GM21526 (cell line): ENCODE measurements at regions not wholly inside any gene's neighbourhood (a gene's known extent, or its start where the extent isn't known, plus 50 kb on each side); places are given as distances from the start of the nearest gene placed in this dataset.

Source experiments
- ATAC-seq: cut with Tn5 transposase; IDR thresholded peaks from one replicate; pipeline ENCODE4 v1.9.1; 2021; ENCODE audit warnings: moderate library complexity; ENCODE audit not compliant: unreplicated experiment, low FRiP score

- ATAC-seq: no peak
Observed at GRCh38 chr9:107064378-107064777, 201.4 kb downstream of the ZNF462 start.

- ATAC-seq: no peak
Observed at GRCh38 chr9:107065549-107065948, 202.6 kb downstream of the ZNF462 start.

GRCh38 chr9:107067739-107068416 is 204.9 kb downstream of the ZNF462 start:
- ATAC-seq: no peak

- no peak for ATAC-seq
Observed at GRCh38 chr9:107068581-107068980, 205.6 kb downstream of the ZNF462 start.

GRCh38 chr9:107070586-107070985 is 207.6 kb downstream of the ZNF462 start:
- ATAC-seq: no peak

GRCh38 chr9:107078061-107078460 is 205.0 kb upstream of the RAD23B start:
- no peak for ATAC-seq

- ATAC-seq: no peak
Observed at GRCh38 chr9:107079589-107079988, 203.5 kb upstream of the RAD23B start.

- ATAC-seq: no peak
Observed at GRCh38 chr9:107080130-107080529, 202.9 kb upstream of the RAD23B start.

GRCh38 chr9:107086460-107086859 is 196.6 kb upstream of the RAD23B start:
- no peak for ATAC-seq

GRCh38 chr9:107087222-107087621 is 195.9 kb upstream of the RAD23B start:
- no peak for ATAC-seq

GRCh38 chr9:107090218-107090617 is 192.9 kb upstream of the RAD23B start:
- no peak for ATAC-seq

- no peak for ATAC-seq
Observed at GRCh38 chr9:107093365-107094060, 189.6 kb upstream of the RAD23B start.

GRCh38 chr9:107094370-107094769 is 188.7 kb upstream of the RAD23B start:
- no peak for ATAC-seq

GRCh38 chr9:107100591-107100990 is 182.5 kb upstream of the RAD23B start:
- no peak for ATAC-seq

- no peak for ATAC-seq
Observed at GRCh38 chr9:107102011-107102410, 181.1 kb upstream of the RAD23B start.

GRCh38 chr9:107103621-107104020 is 179.5 kb upstream of the RAD23B start:
- no peak for ATAC-seq

- no peak for ATAC-seq
Observed at GRCh38 chr9:107105784-107106183, 177.3 kb upstream of the RAD23B start.

- no peak for ATAC-seq
Observed at GRCh38 chr9:107106416-107106815, 176.7 kb upstream of the RAD23B start.

- no peak for ATAC-seq
Observed at GRCh38 chr9:107108342-107109130, 174.5 kb upstream of the RAD23B start.

- no peak for ATAC-seq
Observed at GRCh38 chr9:107109324-107109723, 173.8 kb upstream of the RAD23B start.

GRCh38 chr9:107110153-107110552 is 172.9 kb upstream of the RAD23B start:
- ATAC-seq: no peak
